ENCODE measurements at regions not wholly inside any gene's neighbourhood (a gene's known extent, or its start where the extent isn't known, plus 50 kb on each side); places are given as distances from the start of the nearest gene placed in this dataset.

- DNase-seq, result no peak
Observed at GRCh38 chr20:57909763-57910331, 200.0 kb upstream of the PMEPA1 start.

- no peak for DNase-seq
Observed at GRCh38 chr20:57908704-57909630, 199.2 kb upstream of the PMEPA1 start.

GRCh38 chr20:57908226-57908625 is 198.4 kb upstream of the PMEPA1 start:
- no peak for DNase-seq

- DNase-seq, result peak; percentile 82 to 94
Observed at GRCh38 chr20:57907131-57908000, 197.6 kb upstream of the PMEPA1 start.

GRCh38 chr20:57905448-57905847 is 195.6 kb upstream of the PMEPA1 start:
- peak in 1 of 2 experiments; percentile 22 for DNase-seq

GRCh38 chr20:57904314-57905105 is 194.7 kb upstream of the PMEPA1 start:
- DNase-seq, result no peak

- no peak for DNase-seq
Observed at GRCh38 chr20:57902473-57902872, 192.7 kb upstream of the PMEPA1 start.

GRCh38 chr20:57901526-57901925 is 191.7 kb upstream of the PMEPA1 start:
- no peak for DNase-seq

- no peak for DNase-seq
Observed at GRCh38 chr20:57900226-57900905, 190.6 kb upstream of the PMEPA1 start.

GRCh38 chr20:57899554-57899953 is 189.7 kb upstream of the PMEPA1 start:
- DNase-seq, result no peak

- no peak for DNase-seq
Observed at GRCh38 chr20:57898332-57898731, 188.5 kb upstream of the PMEPA1 start.

GRCh38 chr20:57897891-57898290 is 188.1 kb upstream of the PMEPA1 start:
- no peak for DNase-seq

GRCh38 chr20:57897156-57897874 is 187.5 kb upstream of the PMEPA1 start:
- no peak for DNase-seq

- DNase-seq, result no peak
Observed at GRCh38 chr20:57896563-57896962, 186.7 kb upstream of the PMEPA1 start.

- no peak for DNase-seq
Observed at GRCh38 chr20:57896017-57896416, 186.2 kb upstream of the PMEPA1 start.

GRCh38 chr20:57895161-57895855 is 185.5 kb upstream of the PMEPA1 start:
- no peak for DNase-seq

- no peak for DNase-seq
Observed at GRCh38 chr20:57894522-57894921, 184.7 kb upstream of the PMEPA1 start.

- DNase-seq, result no peak
Observed at GRCh38 chr20:57894096-57894495, 184.3 kb upstream of the PMEPA1 start.

- no peak for DNase-seq
Observed at GRCh38 chr20:57893366-57893999, 183.7 kb upstream of the PMEPA1 start.

GRCh38 chr20:57892471-57892870 is 182.7 kb upstream of the PMEPA1 start:
- no peak for DNase-seq

Measured in NCI-H526 (cell line).